PFSK-1 (cell line): ENCODE measurements at regions not wholly inside any gene's neighbourhood (a gene's known extent, or its start where the extent isn't known, plus 50 kb on each side); places are given as distances from the start of the nearest gene placed in this dataset.

Source experiments
- FOXP2 ChIP-seq: optimal IDR thresholded peaks from 2 replicates; pipeline ENCODE3; 2011; ENCODE audit warnings: borderline replicate concordance, control low read depth, inconsistent platforms; ENCODE audit not compliant: insufficient read depth; ENCODE audit errors: extremely low read length, extremely low read depth
- POLR2AphosphoS5 ChIP-seq: IDR thresholded peaks from 2 replicates; pipeline ENCODE4 v1.6.1; 2012; ENCODE audit warnings: low read depth, mild to moderate bottlenecking, control low read depth, low read length, moderate library complexity
- REST ChIP-seq, 2 experiments: IDR thresholded peaks; 2 replicates each; pipeline versions ENCODE4 v1.6.1 to v1.8.0; 2011 to 2012; ENCODE audit warnings: low read depth in 2 of 2, low read length in 2 of 2, control low read depth in 1 of 2, inconsistent platforms in 1 of 2, mild to moderate bottlenecking in 1 of 2, moderate library complexity in 1 of 2; ENCODE audit not compliant: insufficient read depth in 1 of 2
- SIN3A ChIP-seq: IDR thresholded peaks from 2 replicates; pipeline ENCODE4 v1.6.1; 2012; ENCODE audit warnings: mild to moderate bottlenecking, low read length, moderate library complexity, borderline replicate concordance; ENCODE audit not compliant: insufficient read depth
- TAF1 ChIP-seq: IDR thresholded peaks from 2 replicates; pipeline ENCODE4 v1.6.1; 2012; ENCODE audit warnings: low read length, control low read depth, borderline replicate concordance; ENCODE audit not compliant: insufficient read depth

- TF ChIP-seq SIN3A (no peak), TAF1 (no peak), REST (IDR thresholded peaks at IDR 0.05; ENCODE audit: insufficient read depth in 1 of 2, low read depth in 2 of 2, low read length in 2 of 2) (no peak), FOXP2 (no peak)
Measured at GRCh38 chr21:16678429-16679160, 834.2 kb upstream of the CXADR start.

- TF ChIP-seq TAF1, result no peak
- TF ChIP-seq REST (IDR thresholded peaks at IDR 0.05; ENCODE audit: insufficient read depth in 1 of 2, low read depth in 2 of 2, low read length in 2 of 2), result no peak
- TF ChIP-seq POLR2AphosphoS5, result no peak
- no peak for TF ChIP-seq FOXP2
- no peak for TF ChIP-seq SIN3A
Measured at GRCh38 chr21:16695074-16695473, 817.8 kb upstream of the CXADR start.

GRCh38 chr21:16707274-16707673, 805.6 kb upstream of the CXADR start:
- no peak for TF ChIP-seq SIN3A
- no peak for TF ChIP-seq REST (IDR thresholded peaks at IDR 0.05; ENCODE audit: insufficient read depth in 1 of 2, low read depth in 2 of 2, low read length in 2 of 2)
- no peak for TF ChIP-seq TAF1
- TF ChIP-seq FOXP2, result no peak
- no peak for TF ChIP-seq POLR2AphosphoS5

- no peak for TF ChIP-seq POLR2AphosphoS5
- no peak for TF ChIP-seq TAF1
- no peak for TF ChIP-seq SIN3A
- no peak for TF ChIP-seq REST (IDR thresholded peaks at IDR 0.05; ENCODE audit: insufficient read depth in 1 of 2, low read depth in 2 of 2, low read length in 2 of 2)
- TF ChIP-seq FOXP2, result no peak
Measured at GRCh38 chr21:16708101-16708835, 804.6 kb upstream of the CXADR start.
